ENCODE measurements at regions not wholly inside any gene's neighbourhood (a gene's known extent, or its start where the extent isn't known, plus 50 kb on each side); places are given as distances from the start of the nearest gene placed in this dataset.
A peak's percentile ranks its signal among the peaks of the same experiment; 100 is the strongest.
"Not testable (repeated sequence)": the region's sequence is repeated elsewhere in the genome, so short reads cannot be mapped to it uniquely, and the experiment has no call there.

DNA sequence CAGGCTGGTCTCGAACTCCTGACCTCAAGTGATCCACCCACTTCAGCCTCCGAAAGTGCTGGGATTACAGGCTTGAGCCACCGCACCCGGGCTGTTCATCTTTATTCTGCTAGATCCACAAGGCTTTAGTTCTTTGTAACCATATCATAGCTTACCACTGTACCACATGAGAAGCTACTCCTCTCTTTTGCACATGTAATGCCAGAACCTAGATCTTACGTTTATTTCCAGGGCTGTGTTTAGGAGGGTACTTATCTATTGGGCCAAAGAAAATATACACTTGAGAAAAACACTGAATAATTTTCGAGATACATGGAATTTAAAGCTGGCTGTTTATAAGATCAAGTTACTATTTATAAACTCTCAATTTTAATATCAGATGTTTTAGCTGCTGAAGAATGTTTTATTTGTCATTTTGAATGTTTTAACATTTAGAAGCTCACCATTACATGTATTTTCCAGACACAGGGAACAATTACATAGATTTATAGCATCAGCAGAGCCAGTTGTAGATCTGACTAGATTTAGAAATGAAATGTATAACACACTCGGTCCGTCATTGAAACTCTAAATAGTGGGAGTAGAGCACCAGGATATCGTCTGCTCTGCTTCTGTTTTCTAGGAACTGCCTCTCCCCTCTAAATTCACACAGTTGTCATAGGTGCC lies 155.3 kb upstream of the HAND2 start:
- no peak for DNase-seq
- H3K4me3 ChIP-seq (ENCODE audit: insufficient read depth, low read depth, low read length) = no peak overlapping the region
- H3K27me3 ChIP-seq (ENCODE audit: control insufficient read depth, insufficient read depth, low read length) = no peaks in the 10 kb centered on the region
- no peaks in the 10 kb centered on the region for H3K36me3 ChIP-seq (replicated peaks; ENCODE audit: control insufficient read depth, insufficient read depth, low read length)

DNA sequence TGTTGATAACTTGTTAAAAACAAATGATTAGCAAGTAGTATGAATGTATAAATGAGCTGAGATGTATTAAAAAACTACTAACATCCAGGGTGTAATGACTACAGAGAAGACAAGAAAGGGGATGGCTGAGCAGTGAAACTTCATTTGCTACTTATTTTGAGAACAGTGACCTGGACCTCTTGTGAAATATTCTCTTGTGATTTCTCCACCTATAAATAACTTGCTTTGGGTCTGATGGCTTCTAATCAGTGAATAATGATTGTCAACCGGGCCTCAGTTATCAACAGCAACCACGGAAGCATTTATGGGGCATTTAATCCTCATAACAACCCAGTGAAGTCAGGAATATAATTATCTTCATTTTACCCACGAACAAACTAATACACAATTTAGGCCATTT lies 154.2 kb upstream of the HAND2 start:
- Histone ChIP-seq H3K27me3 (ENCODE audit: control insufficient read depth, insufficient read depth, low read length) (no peaks in the 10 kb centered on the region), H3K4me3 (ENCODE audit: insufficient read depth, low read depth, low read length) (no peak overlapping the region), H3K36me3 (replicated peaks; ENCODE audit: control insufficient read depth, insufficient read depth, low read length) (no peaks in the 10 kb centered on the region)
- DNase-seq = no peak

DNA sequence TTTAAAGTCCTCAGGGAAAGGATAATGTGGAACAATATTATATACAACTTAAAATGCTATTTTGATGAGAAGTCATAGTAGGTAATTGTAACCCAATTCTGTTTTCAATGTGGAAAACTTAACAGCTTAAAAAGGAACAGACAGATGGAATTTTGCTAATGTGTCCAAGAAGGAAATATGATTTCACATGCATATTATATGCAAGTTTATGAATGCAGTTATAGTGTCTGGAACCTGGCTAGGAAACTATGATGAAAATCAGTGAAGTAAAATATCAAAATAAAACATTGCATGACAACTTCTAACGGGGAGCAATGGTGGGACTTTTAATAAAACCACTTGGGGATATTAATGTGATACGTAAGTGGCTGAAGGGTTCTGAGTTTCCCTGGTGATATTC lies 152.6 kb upstream of the HAND2 start:
- no peaks in the 10 kb centered on the region for H3K27me3 ChIP-seq (ENCODE audit: control insufficient read depth, insufficient read depth, low read length)
- no peaks in the 10 kb centered on the region for H3K36me3 ChIP-seq (replicated peaks; ENCODE audit: control insufficient read depth, insufficient read depth, low read length)
- no peak for DNase-seq
- H3K4me3 ChIP-seq (ENCODE audit: insufficient read depth, low read depth, low read length) = no peak overlapping the region

DNA sequence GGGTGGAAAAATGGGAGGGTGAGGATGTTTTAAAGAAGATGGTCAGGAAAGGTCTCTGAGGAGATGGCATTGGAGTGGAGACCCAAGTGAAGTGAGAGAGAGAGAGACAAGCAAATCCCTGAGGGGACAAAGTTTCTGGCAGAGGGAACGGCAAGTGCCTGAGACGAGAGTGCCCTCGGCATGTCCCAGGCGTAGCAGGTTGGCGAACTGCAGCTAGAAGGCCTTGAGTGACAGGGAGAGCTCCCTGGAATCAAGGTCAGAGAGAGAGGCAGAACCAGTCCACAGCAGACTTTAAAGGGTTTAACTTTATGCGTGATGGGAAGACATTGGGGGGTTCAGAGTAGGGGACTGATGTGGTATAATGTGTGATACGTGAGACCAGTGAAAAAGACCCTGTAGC lies 150.2 kb upstream of the HAND2 start:
- H3K4me3 ChIP-seq (ENCODE audit: insufficient read depth, low read depth, low read length) = no peak overlapping the region
- no peaks in the 10 kb centered on the region for H3K36me3 ChIP-seq (replicated peaks; ENCODE audit: control insufficient read depth, insufficient read depth, low read length)
- no peak for DNase-seq
- H3K27me3 ChIP-seq (ENCODE audit: control insufficient read depth, insufficient read depth, low read length) = no peaks in the 10 kb centered on the region

DNA sequence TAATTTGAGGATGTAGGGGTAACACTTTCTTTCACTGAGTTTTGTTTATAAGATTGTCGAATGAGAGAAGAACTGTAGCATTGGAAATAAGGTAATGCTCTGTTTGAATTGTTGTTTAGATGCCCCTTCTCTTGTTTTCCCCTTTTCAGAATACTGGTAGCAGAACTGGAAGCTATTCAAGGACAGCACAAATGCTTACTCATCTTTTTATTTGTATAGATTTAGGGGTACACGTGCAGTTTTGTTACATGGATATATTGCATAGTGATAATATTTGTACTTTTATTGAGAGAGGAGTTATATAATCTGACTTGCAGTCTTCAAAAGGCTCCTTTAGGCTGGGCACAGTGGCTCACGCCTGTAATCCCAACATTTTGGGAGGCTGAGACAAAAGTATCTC lies 145.4 kb upstream of the HAND2 start:
- no peaks in the 10 kb centered on the region for H3K27me3 ChIP-seq (ENCODE audit: control insufficient read depth, insufficient read depth, low read length)
- no peak for DNase-seq
- H3K36me3 ChIP-seq (replicated peaks; ENCODE audit: control insufficient read depth, insufficient read depth, low read length) = no peaks in the 10 kb centered on the region
- no peak overlapping the region for H3K4me3 ChIP-seq (ENCODE audit: insufficient read depth, low read depth, low read length)

DNA sequence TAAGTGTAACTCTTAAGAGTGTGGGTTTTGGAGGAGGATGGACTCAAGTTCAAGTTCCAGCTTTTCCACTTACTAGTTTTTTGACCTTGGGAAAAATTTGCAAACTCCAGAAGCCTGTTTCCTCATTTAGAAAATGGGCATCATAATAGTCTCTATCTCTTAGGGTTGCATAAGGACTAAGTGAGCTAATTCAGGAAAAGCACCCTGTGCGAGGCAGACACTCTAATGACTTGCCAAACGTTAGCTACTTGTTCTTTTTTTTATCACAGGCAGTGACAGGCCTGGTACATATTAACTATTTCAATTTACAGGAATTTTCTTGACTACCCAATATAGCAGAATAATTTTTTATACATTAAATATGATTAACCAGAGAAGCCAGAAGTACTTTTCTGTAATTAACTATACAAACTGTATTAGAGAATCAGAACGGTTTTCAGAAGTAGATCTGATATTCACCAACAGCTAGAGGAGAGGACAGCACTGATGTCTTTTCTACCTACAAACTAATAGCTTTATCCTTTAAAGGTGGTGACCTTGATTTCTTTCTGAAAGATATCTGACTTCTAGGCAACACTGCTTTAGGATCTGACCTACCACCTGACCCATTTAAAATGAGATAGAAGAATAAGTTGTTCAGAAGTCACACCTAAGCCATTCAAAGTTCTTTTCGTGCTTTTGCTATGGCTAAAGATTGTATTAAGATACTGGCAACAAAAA lies 139.6 kb upstream of the HAND2 start:
- Histone ChIP-seq H3K36me3 (replicated peaks; ENCODE audit: control insufficient read depth, insufficient read depth, low read length) (no peaks in the 10 kb centered on the region), H3K4me3 (ENCODE audit: insufficient read depth, low read depth, low read length) (no peak overlapping the region), H3K27me3 (ENCODE audit: control insufficient read depth, insufficient read depth, low read length) (no peaks in the 10 kb centered on the region)

DNA sequence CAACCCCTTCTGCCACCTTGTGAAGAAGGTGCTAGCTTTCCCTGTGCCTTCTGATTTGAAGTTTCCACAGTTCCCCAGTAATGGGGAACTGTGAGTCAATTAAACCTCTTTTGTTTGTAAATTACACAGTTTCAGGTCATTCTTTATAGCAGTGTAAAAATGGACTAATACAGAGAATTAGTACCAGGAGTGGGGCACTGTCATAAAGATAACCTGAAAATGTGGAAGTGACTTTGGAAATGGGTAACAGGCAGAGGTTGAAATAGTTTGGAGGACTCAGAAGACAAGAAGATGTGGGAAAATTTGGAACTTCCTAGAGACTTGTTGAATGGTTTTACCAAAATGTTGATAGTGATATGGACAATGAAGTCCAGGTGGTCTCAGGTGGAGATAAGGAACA lies 131.0 kb upstream of the HAND2 start:
- H3K4me3 ChIP-seq (ENCODE audit: insufficient read depth, low read depth, low read length) = no peak overlapping the region
- H3K36me3 ChIP-seq (replicated peaks; ENCODE audit: control insufficient read depth, insufficient read depth, low read length) = no peaks in the 10 kb centered on the region
- no peak for DNase-seq
- H3K27me3 ChIP-seq (ENCODE audit: control insufficient read depth, insufficient read depth, low read length) = no peaks in the 10 kb centered on the region

More for the DNA sequence above, 139.6 kb upstream of the HAND2 start:
- no peak for DNase-seq

DNA sequence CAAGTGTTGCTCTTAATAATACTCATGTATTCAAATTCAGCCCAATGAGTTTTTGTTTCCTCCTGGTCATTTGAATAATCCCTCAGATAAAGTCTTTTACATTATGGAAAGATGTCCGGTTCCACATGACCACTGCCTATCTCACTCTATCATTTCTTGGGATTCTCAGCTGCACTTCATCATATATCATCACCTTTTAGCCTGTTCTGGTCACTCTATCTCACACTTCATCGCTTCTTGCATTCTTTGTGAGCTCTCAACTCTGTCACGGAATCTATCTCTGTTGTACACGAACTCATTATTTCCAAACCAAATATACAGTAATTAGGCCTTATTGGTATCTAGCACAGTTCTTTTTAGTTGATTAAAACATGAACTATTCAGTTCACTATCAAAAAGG lies 126.9 kb upstream of the HAND2 start:
- H3K4me3 ChIP-seq (ENCODE audit: insufficient read depth, low read depth, low read length) = no peak overlapping the region
- no peaks in the 10 kb centered on the region for H3K36me3 ChIP-seq (replicated peaks; ENCODE audit: control insufficient read depth, insufficient read depth, low read length)
- no peak for DNase-seq
- no peaks in the 10 kb centered on the region for H3K27me3 ChIP-seq (ENCODE audit: control insufficient read depth, insufficient read depth, low read length)

DNA sequence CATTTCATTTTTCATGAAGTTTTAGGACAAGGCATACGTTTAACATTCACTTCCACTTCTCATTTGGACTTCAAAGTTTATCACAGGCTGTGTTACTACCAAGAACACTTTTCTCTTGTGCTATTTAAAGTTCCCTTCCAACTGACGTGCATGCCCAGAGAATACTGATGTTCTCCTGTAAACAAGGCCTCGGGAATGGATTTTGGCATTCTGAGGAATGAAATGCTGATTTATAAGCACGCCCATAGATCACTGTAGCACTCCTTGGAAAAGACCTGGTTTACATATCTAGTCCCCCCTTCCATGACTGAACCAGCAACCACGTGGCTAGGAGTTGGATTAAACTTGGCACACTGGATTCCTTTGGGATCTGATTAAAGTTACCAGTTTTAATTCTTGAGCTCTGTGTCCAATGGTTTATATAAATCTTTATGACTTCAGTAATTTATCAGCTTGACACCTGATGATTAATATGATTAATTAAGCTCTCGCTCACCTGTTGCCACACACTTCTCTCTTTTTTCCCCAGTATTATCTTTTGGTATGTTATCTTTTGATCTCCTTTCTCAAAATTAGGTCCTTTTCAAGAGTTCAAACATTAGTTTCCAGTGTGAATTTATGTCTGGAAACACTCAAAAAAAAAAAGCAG lies 122.4 kb upstream of the HAND2 start:
- no peaks in the 10 kb centered on the region for H3K36me3 ChIP-seq (replicated peaks; ENCODE audit: control insufficient read depth, insufficient read depth, low read length)
- DNase-seq = no peak
- no peak overlapping the region for H3K4me3 ChIP-seq (ENCODE audit: insufficient read depth, low read depth, low read length)
- H3K27me3 ChIP-seq (ENCODE audit: control insufficient read depth, insufficient read depth, low read length) = no peaks in the 10 kb centered on the region

DNA sequence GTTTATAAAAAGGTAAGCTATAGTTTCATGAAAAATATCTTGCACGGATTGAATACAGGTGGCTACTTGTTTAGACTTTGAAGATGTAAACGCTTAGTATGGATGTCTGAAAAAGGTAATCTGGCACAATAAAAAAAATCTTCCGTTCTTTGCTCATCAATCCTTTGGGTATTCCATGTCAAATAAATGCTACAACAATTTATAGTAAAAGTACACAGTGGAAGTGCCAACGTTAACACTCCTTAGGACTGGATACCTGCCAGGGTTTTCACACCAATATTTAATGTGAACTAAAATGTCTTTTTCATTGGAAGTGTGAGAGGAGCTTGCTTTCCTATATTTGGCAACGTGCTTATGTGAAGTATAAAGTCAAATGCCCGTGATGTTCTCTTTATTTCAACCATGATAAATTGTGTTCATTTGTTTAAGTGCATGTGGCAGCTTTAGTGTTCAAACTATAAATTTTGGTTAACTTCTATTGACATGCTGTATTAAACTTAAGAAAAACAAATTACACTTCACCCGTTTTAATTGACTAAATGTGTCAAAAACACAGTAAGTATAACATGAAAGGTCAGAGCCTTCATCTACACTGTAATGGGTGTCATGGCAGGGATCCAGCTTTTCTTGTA lies 121.7 kb upstream of the HAND2 start:
- H3K36me3 ChIP-seq (replicated peaks; ENCODE audit: control insufficient read depth, insufficient read depth, low read length) = no peaks in the 10 kb centered on the region
- no peak overlapping the region for H3K4me3 ChIP-seq (ENCODE audit: insufficient read depth, low read depth, low read length)
- no peaks in the 10 kb centered on the region for H3K27me3 ChIP-seq (ENCODE audit: control insufficient read depth, insufficient read depth, low read length)
- no peak for DNase-seq

DNA sequence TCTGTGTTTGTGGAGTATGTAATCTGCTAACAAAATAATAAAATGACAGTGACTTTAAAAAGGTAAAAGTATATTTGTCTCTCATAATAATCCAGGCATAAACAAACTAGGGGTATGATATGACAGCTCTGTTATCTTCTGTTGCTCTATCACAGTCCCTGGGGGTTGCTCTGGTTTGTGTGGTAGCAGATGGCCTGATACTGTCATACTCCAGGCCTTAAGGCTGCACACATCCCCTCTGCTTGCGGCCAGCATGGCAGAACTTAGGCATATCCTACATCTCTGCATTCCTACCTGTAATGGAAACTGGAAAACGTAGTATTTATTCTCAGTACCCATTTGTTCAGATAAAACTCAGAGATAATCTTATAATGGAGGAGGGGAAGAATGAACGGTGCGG lies 117.9 kb upstream of the HAND2 start:
- Histone ChIP-seq H3K4me3 (ENCODE audit: insufficient read depth, low read depth, low read length) (no peak overlapping the region), H3K27me3 (ENCODE audit: control insufficient read depth, insufficient read depth, low read length) (no peaks in the 10 kb centered on the region), H3K36me3 (replicated peaks; ENCODE audit: control insufficient read depth, insufficient read depth, low read length) (no peaks in the 10 kb centered on the region)
- DNase-seq = no peak

DNA sequence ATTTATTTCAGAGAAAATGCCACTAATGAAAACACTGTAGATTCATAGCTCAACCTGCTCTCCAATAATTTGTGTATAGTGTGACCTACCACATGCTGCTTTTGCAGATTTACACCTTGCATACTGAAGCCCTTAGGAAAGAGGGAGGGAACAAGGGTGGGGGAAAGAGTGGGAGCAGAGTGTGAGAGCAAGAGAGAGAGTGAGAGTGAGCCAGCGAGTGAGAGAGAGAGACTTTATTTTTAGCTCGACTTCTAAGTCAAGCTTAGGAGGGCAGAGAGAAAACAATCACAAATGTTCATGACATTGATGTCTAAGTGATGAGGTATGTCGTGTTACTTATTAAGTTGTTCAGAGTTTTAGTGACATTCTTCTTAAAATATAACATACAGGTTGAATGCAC lies 112.5 kb upstream of the HAND2 start:
- DNase-seq = peak; percentile 6
- Histone ChIP-seq H3K36me3 (replicated peaks; ENCODE audit: control insufficient read depth, insufficient read depth, low read length) (no peaks in the 10 kb centered on the region), H3K4me3 (ENCODE audit: insufficient read depth, low read depth, low read length) (no peak overlapping the region), H3K27me3 (ENCODE audit: control insufficient read depth, insufficient read depth, low read length) (no peaks in the 10 kb centered on the region)

DNA sequence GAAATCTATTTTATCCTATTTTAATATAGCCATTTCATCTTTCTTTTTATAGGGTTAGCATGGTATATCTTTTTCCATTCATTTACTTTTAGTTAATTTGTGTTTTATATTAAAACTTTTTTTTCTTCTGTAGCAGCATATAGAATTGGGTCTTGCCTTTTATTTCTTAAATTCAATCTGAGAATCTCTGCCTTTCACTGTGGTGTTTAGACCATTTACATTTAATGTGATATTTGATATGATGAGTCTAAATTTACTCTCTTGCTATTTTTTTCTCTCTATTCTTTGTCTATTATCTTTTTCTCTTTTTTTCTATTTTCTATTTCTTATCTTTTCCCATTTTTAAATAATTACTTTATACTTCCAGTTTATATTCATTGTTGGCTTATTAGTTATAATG lies 105.4 kb upstream of the HAND2 start:
- no peak overlapping the region for H3K4me3 ChIP-seq (ENCODE audit: insufficient read depth, low read depth, low read length)
- no peaks in the 10 kb centered on the region for H3K27me3 ChIP-seq (ENCODE audit: control insufficient read depth, insufficient read depth, low read length)
- no peak for DNase-seq
- no peaks in the 10 kb centered on the region for H3K36me3 ChIP-seq (replicated peaks; ENCODE audit: control insufficient read depth, insufficient read depth, low read length)

DNA sequence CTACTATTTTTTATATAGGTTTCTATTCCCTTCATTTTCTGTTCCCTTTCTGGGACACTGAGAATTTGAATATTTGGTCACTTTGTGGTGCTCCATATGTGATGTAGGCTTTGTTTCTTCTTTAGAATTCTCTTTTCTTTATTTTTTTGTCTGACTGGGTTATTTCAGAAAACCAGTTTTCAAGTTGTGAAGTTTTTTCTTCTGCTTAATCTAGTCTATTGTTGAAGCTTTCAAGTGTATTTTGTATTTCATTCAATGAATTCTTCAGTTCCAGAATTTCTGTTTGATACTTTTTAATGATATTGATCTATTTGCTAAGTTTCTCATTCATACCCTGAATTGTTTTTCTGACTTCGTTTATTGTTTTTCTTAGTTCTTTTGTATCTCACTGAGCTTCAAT lies 96.2 kb upstream of the HAND2 start:
- Histone ChIP-seq H3K36me3 (replicated peaks; ENCODE audit: control insufficient read depth, insufficient read depth, low read length) (no peaks in the 10 kb centered on the region), H3K27me3 (ENCODE audit: control insufficient read depth, insufficient read depth, low read length) (no peaks in the 10 kb centered on the region), H3K4me3 (ENCODE audit: insufficient read depth, low read depth, low read length) (no peak overlapping the region)
- no peak for DNase-seq

DNA sequence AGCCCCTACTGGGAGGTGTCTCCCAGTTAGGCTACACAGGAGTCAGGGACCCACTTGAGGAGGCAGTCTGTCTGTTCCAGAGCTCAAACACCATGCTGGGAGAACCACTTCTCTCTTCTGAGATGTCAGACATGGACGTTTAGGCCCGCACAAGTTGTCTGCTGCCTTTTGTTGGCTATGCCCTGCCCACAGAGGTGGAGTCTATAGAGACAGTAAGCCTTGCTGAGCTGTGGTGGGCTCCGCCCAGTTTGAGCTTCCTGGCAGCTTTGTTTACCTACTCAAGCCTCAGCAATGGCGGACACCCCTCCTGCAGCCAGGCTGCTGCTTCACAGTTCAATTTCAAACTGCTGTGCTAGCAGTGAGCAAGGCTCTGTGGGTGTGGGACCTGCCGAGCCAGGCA lies 88.6 kb upstream of the HAND2 start:
- not testable (repeated sequence) for H3K4me3 ChIP-seq (ENCODE audit: insufficient read depth, low read depth, low read length); DNase-seq

More for the DNA sequence above, 88.6 kb upstream of the HAND2 start:
- not testable (repeated sequence) for H3K27me3 ChIP-seq (ENCODE audit: control insufficient read depth, insufficient read depth, low read length); H3K36me3 ChIP-seq (replicated peaks; ENCODE audit: control insufficient read depth, insufficient read depth, low read length)

Measured in H7 (cell line).